Fibroblast of pulmonary artery (primary cell): ENCODE measurements at regions not wholly inside any gene's neighbourhood (a gene's known extent, or its start where the extent isn't known, plus 50 kb on each side); places are given as distances from the start of the nearest gene placed in this dataset.
A peak's percentile ranks its signal among the peaks of the same experiment; 100 is the strongest.

Source experiments
- DNase-seq: peaks from one replicate; pipeline ENCODE4 v3.0.0-alpha.2; 2010; ENCODE audit warnings: low read depth
- H3K4me3 ChIP-seq: replicated peaks from 2 replicates; pipeline ENCODE4 v1.5.1; 2011; ENCODE audit warnings: low read depth, mild to moderate bottlenecking, control low read depth, low read length, moderate library complexity
- TF ChIP-seq, protein P1 (sequence below): IDR thresholded peaks from 2 replicates; pipeline ENCODE4 v1.5.1; 2011; ENCODE audit warnings: mild to moderate bottlenecking, control low read depth, low read length, inconsistent platforms; ENCODE audit errors: missing control alignments

DNA sequence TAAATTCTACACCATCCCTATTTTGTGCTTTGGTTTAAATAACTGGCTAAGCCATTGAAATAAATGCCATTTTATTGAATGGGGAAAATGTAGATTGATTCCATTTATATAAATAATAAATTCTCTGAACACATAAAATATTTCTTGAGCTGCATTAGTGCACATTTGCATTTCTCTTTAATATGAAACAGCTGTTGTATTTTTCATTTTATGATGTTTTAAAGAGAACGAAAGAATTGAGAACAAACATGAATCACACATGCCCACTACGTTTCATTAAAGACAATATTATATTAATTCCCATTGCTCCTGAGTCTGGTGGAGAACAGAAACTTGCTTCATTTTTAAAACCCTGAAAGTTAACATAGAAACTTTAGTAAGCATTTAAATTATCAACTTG, 235.7 kb upstream of the CFAP20DC start:
- H3K4me3 ChIP-seq = no peak overlapping the region
- TF ChIP-seq, protein P1, sequence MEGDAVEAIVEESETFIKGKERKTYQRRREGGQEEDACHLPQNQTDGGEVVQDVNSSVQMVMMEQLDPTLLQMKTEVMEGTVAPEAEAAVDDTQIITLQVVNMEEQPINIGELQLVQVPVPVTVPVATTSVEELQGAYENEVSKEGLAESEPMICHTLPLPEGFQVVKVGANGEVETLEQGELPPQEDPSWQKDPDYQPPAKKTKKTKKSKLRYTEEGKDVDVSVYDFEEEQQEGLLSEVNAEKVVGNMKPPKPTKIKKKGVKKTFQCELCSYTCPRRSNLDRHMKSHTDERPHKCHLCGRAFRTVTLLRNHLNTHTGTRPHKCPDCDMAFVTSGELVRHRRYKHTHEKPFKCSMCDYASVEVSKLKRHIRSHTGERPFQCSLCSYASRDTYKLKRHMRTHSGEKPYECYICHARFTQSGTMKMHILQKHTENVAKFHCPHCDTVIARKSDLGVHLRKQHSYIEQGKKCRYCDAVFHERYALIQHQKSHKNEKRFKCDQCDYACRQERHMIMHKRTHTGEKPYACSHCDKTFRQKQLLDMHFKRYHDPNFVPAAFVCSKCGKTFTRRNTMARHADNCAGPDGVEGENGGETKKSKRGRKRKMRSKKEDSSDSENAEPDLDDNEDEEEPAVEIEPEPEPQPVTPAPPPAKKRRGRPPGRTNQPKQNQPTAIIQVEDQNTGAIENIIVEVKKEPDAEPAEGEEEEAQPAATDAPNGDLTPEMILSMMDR = no peak
- no peak for DNase-seq

DNA sequence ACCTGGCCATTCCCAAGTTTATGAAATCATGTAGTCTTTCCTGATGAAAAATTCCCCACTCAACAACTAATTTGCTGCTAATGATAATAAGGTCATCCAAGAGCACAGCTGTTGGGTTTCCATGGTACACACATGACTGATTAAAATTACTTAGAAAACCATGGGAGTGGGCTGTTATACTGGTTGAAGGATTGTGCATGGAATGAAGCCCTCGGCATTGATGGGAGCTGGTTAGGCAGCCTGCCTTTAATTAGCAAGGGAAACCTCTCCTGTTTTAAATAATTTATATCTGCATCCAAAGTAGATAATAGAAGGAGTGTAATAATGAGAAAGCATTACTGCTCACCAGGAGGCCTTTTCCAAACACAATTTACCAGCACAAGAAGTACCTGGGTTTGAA, 235.1 kb upstream of the CFAP20DC start:
- no peak overlapping the region for H3K4me3 ChIP-seq
- DNase-seq = no peak
- TF ChIP-seq, protein P1 = no peak

DNA sequence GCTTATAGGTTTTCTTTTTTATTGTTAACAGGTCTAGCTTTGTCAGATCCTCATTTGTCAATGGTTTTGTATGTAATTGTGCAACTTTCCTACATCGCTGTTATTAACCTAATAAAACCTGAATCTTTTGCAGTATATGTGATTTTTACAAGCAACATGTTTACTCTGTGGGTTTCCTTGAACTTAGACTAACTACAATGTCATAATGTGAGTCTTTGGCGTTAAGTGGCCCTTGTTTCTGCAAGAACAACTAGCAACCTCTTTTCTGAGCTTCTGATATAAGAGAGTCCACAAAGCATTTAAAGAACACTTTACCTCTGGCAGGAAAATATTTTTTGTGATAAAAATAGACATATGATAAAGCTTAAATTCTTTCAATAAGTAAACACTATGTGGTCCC, 230.3 kb upstream of the CFAP20DC start:
- no peak overlapping the region for H3K4me3 ChIP-seq
- TF ChIP-seq, protein P1 = no peak
- DNase-seq = no peak

DNA sequence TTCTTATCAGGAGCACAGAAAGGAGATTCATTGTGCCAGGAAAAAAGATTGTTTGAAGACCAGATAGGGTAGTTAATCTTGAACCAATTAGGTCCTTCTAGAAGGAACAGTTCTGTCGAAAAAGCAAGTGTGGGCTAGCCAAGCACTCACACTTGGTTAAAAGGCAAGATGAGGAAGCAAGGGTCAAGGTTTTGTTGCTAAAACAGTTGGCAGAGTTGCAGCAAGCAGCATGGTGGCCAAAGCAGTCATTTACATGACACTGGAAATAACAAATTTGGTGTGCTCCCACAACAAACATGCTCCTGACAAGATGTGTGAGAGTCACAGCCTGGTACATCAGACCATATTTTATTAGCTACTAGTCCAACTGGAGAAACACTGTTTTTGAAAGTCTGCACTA, 228.0 kb upstream of the CFAP20DC start:
- TF ChIP-seq, protein P1 = no peak
- DNase-seq = no peak
- no peak overlapping the region for H3K4me3 ChIP-seq

DNA sequence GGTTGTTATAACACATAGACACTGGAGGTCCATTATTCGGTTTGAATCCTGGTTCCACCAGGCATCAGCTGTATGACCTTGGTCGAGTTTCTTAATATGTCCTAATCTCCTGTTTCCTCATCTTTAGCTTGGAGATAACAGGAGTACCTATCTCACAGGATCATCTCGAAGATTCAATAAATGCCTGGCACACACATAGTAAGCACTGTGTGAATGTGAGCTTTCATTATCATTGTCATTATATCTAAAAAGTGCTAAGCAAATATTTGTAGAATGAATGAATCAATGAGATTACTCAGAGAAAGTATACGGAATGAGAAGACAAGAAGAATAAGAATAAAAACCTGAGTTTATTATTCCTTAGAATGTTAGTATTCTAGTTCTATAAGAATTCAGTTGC, 227.4 kb upstream of the CFAP20DC start:
- no peak overlapping the region for H3K4me3 ChIP-seq
- no peak for DNase-seq
- TF ChIP-seq, protein P1 = no peak

DNA sequence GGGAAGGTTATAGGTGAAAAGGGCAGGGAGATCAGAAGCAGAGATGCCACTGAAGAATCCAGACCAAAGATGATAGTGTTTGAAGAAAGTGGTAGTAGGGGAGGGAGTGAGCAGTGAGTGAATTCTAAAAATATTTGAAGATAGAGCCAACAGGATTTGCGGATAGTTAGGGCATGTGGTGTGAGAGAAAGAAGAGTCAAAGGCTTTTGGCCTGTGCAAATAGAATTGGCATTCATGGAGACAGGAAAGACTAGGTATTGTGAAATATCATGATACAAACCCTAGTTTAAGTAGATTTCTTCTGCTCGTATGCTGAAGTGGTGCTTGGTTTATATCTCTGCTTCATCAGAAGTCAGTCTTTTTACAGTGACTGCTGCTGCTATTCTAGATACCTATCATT, 224.2 kb upstream of the CFAP20DC start:
- TF ChIP-seq, protein P1 = no peak
- peak; percentile 12 for DNase-seq
- H3K4me3 ChIP-seq = no peak overlapping the region

DNA sequence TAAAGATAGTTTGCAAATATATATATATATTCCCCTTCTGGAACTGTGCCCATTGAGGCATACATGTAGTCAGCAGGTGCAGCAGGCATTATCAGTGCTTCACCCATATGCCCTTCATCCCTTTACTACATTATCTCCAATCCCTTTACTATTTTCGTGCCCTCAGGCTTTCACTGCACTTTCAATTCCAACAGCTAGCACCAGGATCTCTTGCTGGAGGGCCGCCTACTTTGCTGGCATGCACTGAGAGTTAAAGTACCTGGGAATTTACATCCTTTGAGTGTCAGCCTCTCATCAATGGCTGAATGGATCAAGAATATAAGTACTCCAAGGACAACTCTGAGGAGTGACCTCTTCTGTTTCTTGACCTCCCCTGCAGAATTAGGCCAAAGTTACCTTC, 222.1 kb upstream of the CFAP20DC start:
- TF ChIP-seq, protein P1 = no peak
- DNase-seq = no peak
- no peak overlapping the region for H3K4me3 ChIP-seq
